Right kidney (tissue), 1 donor: ENCODE measurements at regions not wholly inside any gene's neighbourhood (a gene's known extent, or its start where the extent isn't known, plus 50 kb on each side); places are given as distances from the start of the nearest gene placed in this dataset.
"Not testable (repeated sequence)": the region's sequence is repeated elsewhere in the genome, so short reads cannot be mapped to it uniquely, and the experiment has no call there.

Experiments used
- DNase-seq: peaks from one replicate; pipeline ENCODE4 v3.0.0-alpha.2; 2016

- DNase-seq: no peak
These were observed 822.3 kb downstream of the LUZP2 start for GRCh38 chr11:25319127-25319526.

DNA sequence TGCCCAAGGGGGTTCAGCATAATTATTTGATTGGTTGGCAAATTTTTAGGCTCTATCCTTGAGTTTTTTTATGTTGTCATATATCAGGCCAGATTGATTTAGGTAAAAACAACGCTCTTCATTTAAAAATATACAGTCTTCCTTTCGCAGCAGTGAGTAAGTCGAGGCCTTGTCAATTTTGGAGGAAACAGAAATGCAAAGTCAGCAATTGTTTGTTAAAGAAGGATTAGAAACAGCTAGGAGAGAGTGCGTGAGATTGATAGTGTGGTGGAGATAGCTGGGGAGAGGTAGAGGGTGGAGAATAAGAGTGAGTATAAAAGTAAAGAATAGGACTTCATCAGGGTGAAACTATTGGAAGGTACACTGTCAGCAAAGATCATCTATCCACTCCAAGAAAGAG lies 830.8 kb downstream of the LUZP2 start:
- DNase-seq: no peak

- DNase-seq: no peak
These were observed 842.4 kb downstream of the LUZP2 start for GRCh38 chr11:25339281-25339680.

DNA sequence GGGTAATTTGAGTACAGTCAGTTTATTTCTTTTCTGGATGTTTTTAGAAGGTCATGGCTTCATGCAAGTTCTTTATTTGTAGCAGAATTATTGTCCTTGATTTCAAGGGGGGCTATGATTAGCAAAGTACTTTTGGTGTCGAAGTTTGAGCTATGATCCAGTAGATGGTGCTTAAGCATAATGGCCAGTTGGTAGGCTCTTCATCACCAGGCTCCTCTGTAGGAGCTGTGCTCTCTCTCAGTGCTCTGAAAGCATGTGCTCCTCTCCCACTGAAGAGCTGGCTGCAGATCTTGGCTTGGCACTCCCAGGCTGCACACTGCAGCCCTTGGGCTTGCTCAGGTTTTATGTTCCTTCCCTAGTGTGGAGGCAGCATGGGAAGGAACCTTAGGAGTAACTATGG lies 852.7 kb downstream of the LUZP2 start:
- no peak for DNase-seq

- DNase-seq: no peak
These were observed 854.3 kb downstream of the LUZP2 start for GRCh38 chr11:25350899-25351803.

DNA sequence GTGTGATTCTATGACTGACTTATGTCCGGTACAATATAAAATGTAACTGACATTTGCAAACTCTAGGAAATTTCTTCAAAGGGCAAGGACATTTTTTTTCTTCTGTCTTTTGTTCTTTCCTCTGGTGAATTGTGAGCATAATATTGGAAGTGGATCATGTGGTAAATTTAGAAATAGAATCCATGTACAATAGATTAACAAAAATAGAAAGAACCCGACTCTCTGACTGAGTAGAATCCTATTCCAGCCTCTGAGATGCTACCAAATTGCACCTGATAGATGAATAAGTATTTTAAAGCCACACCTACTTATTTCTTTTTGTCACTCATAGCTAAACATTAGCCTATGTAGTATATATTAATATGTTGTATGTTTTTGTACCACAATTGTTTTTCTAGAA lies 860.3 kb downstream of the LUZP2 start:
- DNase-seq: no peak

- no peak for DNase-seq
These were observed 880.6 kb downstream of the LUZP2 start for GRCh38 chr11:25377466-25377865.

- no peak for DNase-seq
These were observed 900.0 kb downstream of the LUZP2 start for GRCh38 chr11:25396847-25397246.

GRCh38 chr11:25408146-25408545 lies 911.3 kb downstream of the LUZP2 start:
- DNase-seq: no peak

GRCh38 chr11:25415793-25416192 lies 916.1 kb upstream of the ANO3 start:
- DNase-seq: no peak

GRCh38 chr11:25423436-25424199 lies 908.3 kb upstream of the ANO3 start:
- no peak for DNase-seq

DNA sequence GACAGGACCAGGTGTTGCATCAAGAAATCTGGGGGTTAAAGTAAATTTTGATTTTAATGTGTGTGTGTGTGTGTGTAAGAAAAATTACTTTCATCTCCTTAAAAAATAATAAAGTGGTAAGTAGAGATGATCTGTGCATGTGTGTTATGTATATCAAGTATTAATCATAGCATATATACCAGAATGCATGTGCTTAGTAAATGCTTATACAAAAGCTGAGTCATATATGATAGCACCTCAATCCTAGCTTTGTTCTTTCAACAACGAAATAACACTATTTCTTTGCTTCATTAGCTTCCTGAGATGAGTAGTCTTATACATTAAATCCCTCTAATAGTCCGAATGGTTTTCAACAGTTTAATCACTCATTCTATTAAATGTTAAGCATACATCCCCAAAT lies 899.6 kb upstream of the ANO3 start:
- no peak for DNase-seq

GRCh38 chr11:25435197-25435596 lies 896.7 kb upstream of the ANO3 start:
- no peak for DNase-seq

- DNase-seq: no peak
These were observed 895.6 kb upstream of the ANO3 start for GRCh38 chr11:25436326-25436725.

DNA sequence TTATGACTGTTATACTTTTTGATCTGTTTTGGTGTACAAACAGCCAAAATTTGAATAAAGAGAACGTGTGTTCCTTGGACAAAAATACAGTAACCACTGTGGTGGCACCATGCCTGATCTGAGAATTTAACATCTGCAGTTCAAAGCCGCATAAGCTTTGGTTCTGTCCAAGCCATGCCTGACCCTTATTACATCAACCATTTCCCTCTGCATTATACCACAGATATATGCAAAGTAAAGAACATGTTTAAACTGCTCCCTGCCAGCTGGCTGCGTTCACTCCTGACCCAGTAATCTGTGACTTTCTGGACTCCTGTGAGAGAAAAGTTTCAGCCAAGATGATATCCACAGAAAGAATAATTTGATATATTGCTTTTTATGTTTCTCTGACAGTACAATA lies 890.5 kb upstream of the ANO3 start:
- DNase-seq: no peak

DNA sequence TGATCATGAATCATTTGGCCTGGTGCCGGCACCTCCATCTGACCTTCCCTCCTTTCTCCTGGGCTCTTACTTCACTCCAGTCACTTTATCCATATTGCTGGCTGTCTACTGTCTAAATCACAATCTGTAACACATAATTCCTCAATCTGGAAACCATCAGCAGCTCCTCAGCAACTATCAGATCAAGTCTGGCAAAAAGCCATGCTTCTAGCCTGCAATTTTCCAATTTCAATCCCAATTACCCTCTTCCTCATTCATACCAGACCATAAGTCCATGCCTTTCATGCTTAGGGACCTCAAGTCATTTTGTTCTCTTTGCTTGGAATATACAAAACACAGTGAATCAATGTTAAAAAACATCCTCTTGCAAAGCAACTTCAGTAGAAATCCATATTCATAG lies 882.8 kb upstream of the ANO3 start:
- DNase-seq: no peak

DNA sequence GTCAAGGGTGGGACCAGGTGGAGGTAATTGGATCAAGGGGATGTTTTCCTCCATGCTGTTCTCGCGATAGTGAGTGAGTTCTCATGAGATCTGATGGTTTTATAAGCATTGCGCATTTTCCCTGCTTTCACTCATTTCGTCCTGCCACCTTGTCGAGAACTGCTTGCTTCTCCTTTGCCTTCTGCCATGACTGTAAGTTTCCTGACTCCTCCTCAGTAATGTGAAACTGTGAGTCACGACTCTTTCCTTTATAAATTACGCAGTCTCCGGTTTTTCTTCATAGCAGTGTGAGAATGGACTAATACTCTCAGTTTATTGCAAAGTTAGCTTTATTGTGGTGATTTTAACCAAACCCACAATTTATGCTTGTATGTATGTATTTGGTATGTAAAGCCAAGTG lies 878.5 kb upstream of the ANO3 start:
- no peak for DNase-seq

- no peak for DNase-seq
These were observed 875.7 kb upstream of the ANO3 start for GRCh38 chr11:25456211-25456610.

DNA sequence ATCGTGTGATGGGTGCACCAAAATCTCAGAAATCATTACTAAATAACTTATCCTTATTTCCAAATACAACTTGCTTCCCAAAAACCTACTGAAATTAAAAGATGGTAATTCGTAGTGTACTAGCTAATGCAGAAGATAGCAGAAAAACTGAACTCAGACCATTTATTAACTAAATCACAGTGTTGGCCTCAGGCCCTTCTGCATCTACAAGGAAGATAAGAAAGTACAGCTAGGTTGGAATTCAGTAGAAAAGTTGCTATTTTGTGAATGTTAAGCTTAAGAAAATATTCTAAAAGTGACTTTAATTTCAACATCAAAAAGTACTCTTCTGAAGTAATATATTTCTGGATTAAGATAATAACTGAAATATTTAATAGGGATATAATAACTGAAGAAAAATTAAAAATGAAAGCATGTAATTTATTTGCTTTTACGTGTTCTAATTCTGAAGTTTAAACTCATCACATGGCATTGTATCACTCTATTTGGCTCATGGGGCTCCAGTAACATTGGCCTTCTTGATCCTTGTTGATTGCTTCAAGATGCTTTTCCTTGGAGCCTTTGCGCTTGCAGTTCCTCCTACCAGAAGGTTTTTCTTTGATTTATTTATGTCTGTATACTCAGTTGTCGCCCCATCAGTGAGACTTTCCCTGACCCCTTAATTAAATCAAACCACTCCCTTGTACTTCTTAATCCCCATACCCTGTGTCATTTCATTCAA lies 847.9 kb upstream of the ANO3 start:
- DNase-seq: no peak

GRCh38 chr11:25485315-25485714 lies 846.6 kb upstream of the ANO3 start:
- no peak for DNase-seq

- not testable (repeated sequence) for DNase-seq
These were observed 845.6 kb upstream of the ANO3 start for GRCh38 chr11:25486338-25486737.

- not testable (repeated sequence) for DNase-seq
These were observed 843.8 kb upstream of the ANO3 start for GRCh38 chr11:25488176-25488575.

DNA sequence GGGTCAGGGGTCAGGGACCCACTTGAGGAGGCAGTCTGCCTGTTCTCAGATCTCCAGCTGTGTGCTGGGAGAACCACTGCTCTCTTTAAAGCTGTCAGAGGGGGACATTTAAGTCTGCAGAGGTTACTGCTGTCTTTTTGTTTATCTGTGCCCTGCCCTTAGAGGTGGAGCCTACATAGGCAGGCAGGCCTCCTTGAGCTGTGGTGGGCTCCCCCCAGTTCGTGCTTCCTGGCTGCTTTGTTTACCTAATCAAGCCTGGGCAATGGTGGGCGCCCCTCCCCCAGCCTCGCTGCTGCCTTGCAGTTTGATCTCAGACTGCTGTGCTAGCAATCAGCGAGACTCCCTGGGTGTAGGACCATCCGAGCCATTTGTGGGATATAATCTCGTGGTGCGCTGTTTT lies 830.5 kb upstream of the ANO3 start:
- not testable (repeated sequence) for DNase-seq
